ENCODE measurements at regions not wholly inside any gene's neighbourhood (a gene's known extent, or its start where the extent isn't known, plus 50 kb on each side); places are given as distances from the start of the nearest gene placed in this dataset.

DNA sequence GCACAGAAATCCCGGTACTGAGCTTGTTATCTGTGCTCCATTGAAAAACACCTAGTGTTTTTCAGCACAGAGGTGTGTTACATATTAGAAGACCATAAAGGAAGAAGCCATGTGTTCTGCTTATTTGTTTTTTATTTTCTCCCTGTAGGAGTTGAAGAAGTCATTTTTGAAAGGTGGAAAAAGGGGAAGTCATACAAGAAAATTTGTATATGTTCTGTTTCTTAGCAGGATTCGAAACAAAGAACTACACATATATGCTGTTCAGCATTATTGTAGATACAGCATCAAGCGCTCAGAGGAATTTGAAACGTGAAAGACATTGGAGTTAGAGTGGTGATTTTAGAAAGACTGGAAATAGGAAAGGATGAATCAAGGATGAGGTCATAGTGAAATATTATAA lies 345.3 kb upstream of the ADGRL2 start:
- CTCF ChIA-PET, result no interaction called here
- TF ChIP-seq POLR2AphosphoS5 (IDR thresholded peaks at IDR 0.05; ENCODE audit: low read depth, low read length), result no peak
- no peak for TF ChIP-seq SIN3A (IDR thresholded peaks at IDR 0.05; ENCODE audit: borderline replicate concordance, insufficient read depth, low read depth, low read length)
- TF ChIP-seq, protein P1, sequence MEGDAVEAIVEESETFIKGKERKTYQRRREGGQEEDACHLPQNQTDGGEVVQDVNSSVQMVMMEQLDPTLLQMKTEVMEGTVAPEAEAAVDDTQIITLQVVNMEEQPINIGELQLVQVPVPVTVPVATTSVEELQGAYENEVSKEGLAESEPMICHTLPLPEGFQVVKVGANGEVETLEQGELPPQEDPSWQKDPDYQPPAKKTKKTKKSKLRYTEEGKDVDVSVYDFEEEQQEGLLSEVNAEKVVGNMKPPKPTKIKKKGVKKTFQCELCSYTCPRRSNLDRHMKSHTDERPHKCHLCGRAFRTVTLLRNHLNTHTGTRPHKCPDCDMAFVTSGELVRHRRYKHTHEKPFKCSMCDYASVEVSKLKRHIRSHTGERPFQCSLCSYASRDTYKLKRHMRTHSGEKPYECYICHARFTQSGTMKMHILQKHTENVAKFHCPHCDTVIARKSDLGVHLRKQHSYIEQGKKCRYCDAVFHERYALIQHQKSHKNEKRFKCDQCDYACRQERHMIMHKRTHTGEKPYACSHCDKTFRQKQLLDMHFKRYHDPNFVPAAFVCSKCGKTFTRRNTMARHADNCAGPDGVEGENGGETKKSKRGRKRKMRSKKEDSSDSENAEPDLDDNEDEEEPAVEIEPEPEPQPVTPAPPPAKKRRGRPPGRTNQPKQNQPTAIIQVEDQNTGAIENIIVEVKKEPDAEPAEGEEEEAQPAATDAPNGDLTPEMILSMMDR (IDR thresholded peaks at IDR 0.05), result no peak
- TF ChIP-seq, protein P2, sequence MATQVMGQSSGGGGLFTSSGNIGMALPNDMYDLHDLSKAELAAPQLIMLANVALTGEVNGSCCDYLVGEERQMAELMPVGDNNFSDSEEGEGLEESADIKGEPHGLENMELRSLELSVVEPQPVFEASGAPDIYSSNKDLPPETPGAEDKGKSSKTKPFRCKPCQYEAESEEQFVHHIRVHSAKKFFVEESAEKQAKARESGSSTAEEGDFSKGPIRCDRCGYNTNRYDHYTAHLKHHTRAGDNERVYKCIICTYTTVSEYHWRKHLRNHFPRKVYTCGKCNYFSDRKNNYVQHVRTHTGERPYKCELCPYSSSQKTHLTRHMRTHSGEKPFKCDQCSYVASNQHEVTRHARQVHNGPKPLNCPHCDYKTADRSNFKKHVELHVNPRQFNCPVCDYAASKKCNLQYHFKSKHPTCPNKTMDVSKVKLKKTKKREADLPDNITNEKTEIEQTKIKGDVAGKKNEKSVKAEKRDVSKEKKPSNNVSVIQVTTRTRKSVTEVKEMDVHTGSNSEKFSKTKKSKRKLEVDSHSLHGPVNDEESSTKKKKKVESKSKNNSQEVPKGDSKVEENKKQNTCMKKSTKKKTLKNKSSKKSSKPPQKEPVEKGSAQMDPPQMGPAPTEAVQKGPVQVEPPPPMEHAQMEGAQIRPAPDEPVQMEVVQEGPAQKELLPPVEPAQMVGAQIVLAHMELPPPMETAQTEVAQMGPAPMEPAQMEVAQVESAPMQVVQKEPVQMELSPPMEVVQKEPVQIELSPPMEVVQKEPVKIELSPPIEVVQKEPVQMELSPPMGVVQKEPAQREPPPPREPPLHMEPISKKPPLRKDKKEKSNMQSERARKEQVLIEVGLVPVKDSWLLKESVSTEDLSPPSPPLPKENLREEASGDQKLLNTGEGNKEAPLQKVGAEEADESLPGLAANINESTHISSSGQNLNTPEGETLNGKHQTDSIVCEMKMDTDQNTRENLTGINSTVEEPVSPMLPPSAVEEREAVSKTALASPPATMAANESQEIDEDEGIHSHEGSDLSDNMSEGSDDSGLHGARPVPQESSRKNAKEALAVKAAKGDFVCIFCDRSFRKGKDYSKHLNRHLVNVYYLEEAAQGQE (IDR thresholded peaks at IDR 0.05; ENCODE audit: insufficient read depth in 1 of 2, low read depth in 2 of 2, low read length in 1 of 2), result no peak
- no peak for TF ChIP-seq TCF7L2 (IDR thresholded peaks at IDR 0.05; ENCODE audit: low read depth, low read length)

DNA sequence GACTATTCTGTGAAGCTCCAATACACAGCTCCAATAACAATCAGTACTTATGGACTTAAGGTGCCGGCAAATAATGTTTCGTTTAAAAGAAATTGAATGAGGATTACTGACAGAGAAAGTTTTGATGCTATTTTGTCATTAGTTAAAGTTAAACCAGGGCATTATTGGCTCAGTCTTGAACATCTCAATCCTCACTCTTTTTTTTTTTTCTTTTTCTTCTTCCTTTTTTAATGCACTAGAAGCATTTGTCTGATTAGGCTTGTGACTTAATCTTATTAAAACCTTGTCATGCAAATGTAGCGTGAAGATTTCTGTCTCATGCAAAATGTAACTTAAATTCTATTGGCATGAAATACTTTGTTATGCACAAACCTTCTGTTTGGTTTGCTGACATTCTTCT lies 346.8 kb upstream of the ADGRL2 start:
- CTCF ChIA-PET, result no interaction called here
- no peaks in the 10 kb centered on the region for H3K27me3 ChIP-seq (ENCODE audit: control insufficient read depth, insufficient read depth, low read length)
- intact Hi-C loops (cut with micrococcal nuclease; ENCODE audit: unreplicated experiment), result no loop called here
- ATAC-seq (no peak), DNase-seq (ENCODE audit: low read depth, low spot score) (no peak)
- no peaks in the 10 kb centered on the region for H3K9me3 ChIP-seq (ENCODE audit: control insufficient read depth, insufficient read depth, low read depth, low read length)
- BruUV-seq (replicated peaks), result no TSS peak
- H3K36me3 ChIP-seq (ENCODE audit: control insufficient read depth, insufficient read depth, low read length), result no peaks in the 10 kb centered on the region
- TF ChIP-seq, protein P1 (IDR thresholded peaks at IDR 0.05), result no peak
- TF ChIP-seq TCF7L2 (IDR thresholded peaks at IDR 0.05; ENCODE audit: low read depth, low read length) (no peak), POLR2AphosphoS5 (IDR thresholded peaks at IDR 0.05; ENCODE audit: low read depth, low read length) (no peak), SIN3A (IDR thresholded peaks at IDR 0.05; ENCODE audit: borderline replicate concordance, insufficient read depth, low read depth, low read length) (no peak)
- TF ChIP-seq, protein P2 (IDR thresholded peaks at IDR 0.05; ENCODE audit: insufficient read depth in 1 of 2, low read depth in 2 of 2, low read length in 1 of 2), result no peak
- no peaks in the 10 kb centered on the region for H3K4me1 ChIP-seq (ENCODE audit: control insufficient read depth, insufficient read depth, low read length)
- in situ Hi-C loops (cut with HindIII; ENCODE audit: low pct_unique_long_range_greater_than_20kb, low sequenced_read_pairs), result no loop called here
- POLR2A ChIA-PET, result no interaction called here
- no peak overlapping the region for H3K4me3 ChIP-seq (ENCODE audit: low read depth in 2 of 2, low read length in 2 of 2)
- no peak overlapping the region for H3K27ac ChIP-seq (ENCODE audit: low read length)

More for the DNA sequence above, 345.3 kb upstream of the ADGRL2 start:
- no peak for ATAC-seq
- no peak for DNase-seq (ENCODE audit: low read depth, low spot score)
- intact Hi-C loops (cut with micrococcal nuclease; ENCODE audit: unreplicated experiment), result no loop called here
- no peaks in the 10 kb centered on the region for H3K27me3 ChIP-seq (ENCODE audit: control insufficient read depth, insufficient read depth, low read length)
- POLR2A ChIA-PET, result no interaction called here
- H3K9me3 ChIP-seq (ENCODE audit: control insufficient read depth, insufficient read depth, low read depth, low read length), result no peaks in the 10 kb centered on the region
- no TSS peak for BruUV-seq (replicated peaks)
- no peaks in the 10 kb centered on the region for H3K36me3 ChIP-seq (ENCODE audit: control insufficient read depth, insufficient read depth, low read length)
- no peak overlapping the region for H3K4me3 ChIP-seq (ENCODE audit: low read depth in 2 of 2, low read length in 2 of 2)
- H3K4me1 ChIP-seq (ENCODE audit: control insufficient read depth, insufficient read depth, low read length), result no peaks in the 10 kb centered on the region
- H3K27ac ChIP-seq (ENCODE audit: low read length), result no peak overlapping the region
- in situ Hi-C loops (cut with HindIII; ENCODE audit: low pct_unique_long_range_greater_than_20kb, low sequenced_read_pairs), result no loop called here

Measured in Panc1 (cell line).